ENCODE measurements at regions not wholly inside any gene's neighbourhood (a gene's known extent, or its start where the extent isn't known, plus 50 kb on each side); places are given as distances from the start of the nearest gene placed in this dataset.

GRCh38 chr6:103687430-103687829 lies 1172.3 kb downstream of the HACE1 start:
- no peak for DNase-seq (ENCODE audit: low read depth, low spot score)
- no peaks in the 10 kb centered on the region for H3K9me3 ChIP-seq (ENCODE audit: control insufficient read depth, insufficient read depth, low read depth, low read length)
- no peak for ATAC-seq
- intact Hi-C loops (cut with micrococcal nuclease; ENCODE audit: unreplicated experiment) (no loop called here), in situ Hi-C loops (cut with HindIII; ENCODE audit: low pct_unique_long_range_greater_than_20kb, low sequenced_read_pairs) (no loop called here)
- H3K27ac ChIP-seq (ENCODE audit: low read length): no peak overlapping the region
- TF ChIP-seq, protein P1, sequence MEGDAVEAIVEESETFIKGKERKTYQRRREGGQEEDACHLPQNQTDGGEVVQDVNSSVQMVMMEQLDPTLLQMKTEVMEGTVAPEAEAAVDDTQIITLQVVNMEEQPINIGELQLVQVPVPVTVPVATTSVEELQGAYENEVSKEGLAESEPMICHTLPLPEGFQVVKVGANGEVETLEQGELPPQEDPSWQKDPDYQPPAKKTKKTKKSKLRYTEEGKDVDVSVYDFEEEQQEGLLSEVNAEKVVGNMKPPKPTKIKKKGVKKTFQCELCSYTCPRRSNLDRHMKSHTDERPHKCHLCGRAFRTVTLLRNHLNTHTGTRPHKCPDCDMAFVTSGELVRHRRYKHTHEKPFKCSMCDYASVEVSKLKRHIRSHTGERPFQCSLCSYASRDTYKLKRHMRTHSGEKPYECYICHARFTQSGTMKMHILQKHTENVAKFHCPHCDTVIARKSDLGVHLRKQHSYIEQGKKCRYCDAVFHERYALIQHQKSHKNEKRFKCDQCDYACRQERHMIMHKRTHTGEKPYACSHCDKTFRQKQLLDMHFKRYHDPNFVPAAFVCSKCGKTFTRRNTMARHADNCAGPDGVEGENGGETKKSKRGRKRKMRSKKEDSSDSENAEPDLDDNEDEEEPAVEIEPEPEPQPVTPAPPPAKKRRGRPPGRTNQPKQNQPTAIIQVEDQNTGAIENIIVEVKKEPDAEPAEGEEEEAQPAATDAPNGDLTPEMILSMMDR (IDR thresholded peaks at IDR 0.05): no peak
- TF ChIP-seq TCF7L2 (IDR thresholded peaks at IDR 0.05; ENCODE audit: low read depth, low read length) (no peak), POLR2AphosphoS5 (IDR thresholded peaks at IDR 0.05; ENCODE audit: low read depth, low read length) (no peak), SIN3A (IDR thresholded peaks at IDR 0.05; ENCODE audit: borderline replicate concordance, insufficient read depth, low read depth, low read length) (no peak)
- TF ChIP-seq, protein P2, sequence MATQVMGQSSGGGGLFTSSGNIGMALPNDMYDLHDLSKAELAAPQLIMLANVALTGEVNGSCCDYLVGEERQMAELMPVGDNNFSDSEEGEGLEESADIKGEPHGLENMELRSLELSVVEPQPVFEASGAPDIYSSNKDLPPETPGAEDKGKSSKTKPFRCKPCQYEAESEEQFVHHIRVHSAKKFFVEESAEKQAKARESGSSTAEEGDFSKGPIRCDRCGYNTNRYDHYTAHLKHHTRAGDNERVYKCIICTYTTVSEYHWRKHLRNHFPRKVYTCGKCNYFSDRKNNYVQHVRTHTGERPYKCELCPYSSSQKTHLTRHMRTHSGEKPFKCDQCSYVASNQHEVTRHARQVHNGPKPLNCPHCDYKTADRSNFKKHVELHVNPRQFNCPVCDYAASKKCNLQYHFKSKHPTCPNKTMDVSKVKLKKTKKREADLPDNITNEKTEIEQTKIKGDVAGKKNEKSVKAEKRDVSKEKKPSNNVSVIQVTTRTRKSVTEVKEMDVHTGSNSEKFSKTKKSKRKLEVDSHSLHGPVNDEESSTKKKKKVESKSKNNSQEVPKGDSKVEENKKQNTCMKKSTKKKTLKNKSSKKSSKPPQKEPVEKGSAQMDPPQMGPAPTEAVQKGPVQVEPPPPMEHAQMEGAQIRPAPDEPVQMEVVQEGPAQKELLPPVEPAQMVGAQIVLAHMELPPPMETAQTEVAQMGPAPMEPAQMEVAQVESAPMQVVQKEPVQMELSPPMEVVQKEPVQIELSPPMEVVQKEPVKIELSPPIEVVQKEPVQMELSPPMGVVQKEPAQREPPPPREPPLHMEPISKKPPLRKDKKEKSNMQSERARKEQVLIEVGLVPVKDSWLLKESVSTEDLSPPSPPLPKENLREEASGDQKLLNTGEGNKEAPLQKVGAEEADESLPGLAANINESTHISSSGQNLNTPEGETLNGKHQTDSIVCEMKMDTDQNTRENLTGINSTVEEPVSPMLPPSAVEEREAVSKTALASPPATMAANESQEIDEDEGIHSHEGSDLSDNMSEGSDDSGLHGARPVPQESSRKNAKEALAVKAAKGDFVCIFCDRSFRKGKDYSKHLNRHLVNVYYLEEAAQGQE (IDR thresholded peaks at IDR 0.05; ENCODE audit: insufficient read depth in 1 of 2, low read depth in 2 of 2, low read length in 1 of 2): no peak
- H3K4me1 ChIP-seq (ENCODE audit: control insufficient read depth, insufficient read depth, low read length): no peaks in the 10 kb centered on the region
- CTCF ChIA-PET: no interaction called here
- POLR2A ChIA-PET: no interaction called here
- H3K27me3 ChIP-seq (ENCODE audit: control insufficient read depth, insufficient read depth, low read length): no peaks in the 10 kb centered on the region; the same call in 1 of the 2 replicates
- no peak overlapping the region for H3K4me3 ChIP-seq (ENCODE audit: low read depth in 2 of 2, low read length in 2 of 2)
- BruUV-seq (replicated peaks): no TSS peak
- H3K36me3 ChIP-seq (ENCODE audit: control insufficient read depth, insufficient read depth, low read length): no peaks in the 10 kb centered on the region

GRCh38 chr6:103680116-103680515 lies 1179.6 kb downstream of the HACE1 start:
- intact Hi-C loops (cut with micrococcal nuclease; ENCODE audit: unreplicated experiment) (no loop called here), in situ Hi-C loops (cut with HindIII; ENCODE audit: low pct_unique_long_range_greater_than_20kb, low sequenced_read_pairs) (no loop called here)
- ATAC-seq (no peak), DNase-seq (ENCODE audit: low read depth, low spot score) (no peak)
- H3K4me1 ChIP-seq (ENCODE audit: control insufficient read depth, insufficient read depth, low read length): no peaks in the 10 kb centered on the region
- TF ChIP-seq SIN3A (IDR thresholded peaks at IDR 0.05; ENCODE audit: borderline replicate concordance, insufficient read depth, low read depth, low read length) (no peak), POLR2AphosphoS5 (IDR thresholded peaks at IDR 0.05; ENCODE audit: low read depth, low read length) (no peak), TCF7L2 (IDR thresholded peaks at IDR 0.05; ENCODE audit: low read depth, low read length) (no peak)
- TF ChIP-seq, protein P1 (IDR thresholded peaks at IDR 0.05): no peak
- TF ChIP-seq, protein P2 (IDR thresholded peaks at IDR 0.05; ENCODE audit: insufficient read depth in 1 of 2, low read depth in 2 of 2, low read length in 1 of 2): no peak
- ChIA-PET POLR2A (interaction anchor here (0.7 kb wide), 1 partner anchor 166 kb away, joined by 6 read pairs; no protein-coding TSS in a partner anchor), CTCF (no interaction called here)
- H3K27ac ChIP-seq (ENCODE audit: low read length): no peak overlapping the region
- no peak overlapping the region for H3K4me3 ChIP-seq (ENCODE audit: low read depth in 2 of 2, low read length in 2 of 2)
- H3K27me3 ChIP-seq (ENCODE audit: control insufficient read depth, insufficient read depth, low read length): no peaks in the 10 kb centered on the region
- H3K36me3 ChIP-seq (ENCODE audit: control insufficient read depth, insufficient read depth, low read length): no peaks in the 10 kb centered on the region
- no peaks in the 10 kb centered on the region for H3K9me3 ChIP-seq (ENCODE audit: control insufficient read depth, insufficient read depth, low read depth, low read length)
- BruUV-seq (replicated peaks): no TSS peak

All from Panc1 (cell line).